ENCODE measurements at regions not wholly inside any gene's neighbourhood (a gene's known extent, or its start where the extent isn't known, plus 50 kb on each side); places are given as distances from the start of the nearest gene placed in this dataset.

- no peak for DNase-seq
Measured at GRCh38 chr10:78526347-78526746, 492.7 kb downstream of the RPS24 start.

- no peak for DNase-seq
Measured at GRCh38 chr10:78527296-78527695, 493.6 kb downstream of the RPS24 start.

GRCh38 chr10:78528749-78529204 lies 495.1 kb downstream of the RPS24 start:
- DNase-seq = no peak

GRCh38 chr10:78529262-78529661 lies 495.6 kb downstream of the RPS24 start:
- DNase-seq = no peak

- DNase-seq = no peak
Measured at GRCh38 chr10:78531088-78531487, 497.4 kb downstream of the RPS24 start.

- no peak for DNase-seq
Measured at GRCh38 chr10:78532480-78533042, 498.9 kb downstream of the RPS24 start.

GRCh38 chr10:78533098-78533497 lies 499.4 kb downstream of the RPS24 start:
- no peak for DNase-seq

GRCh38 chr10:78533776-78534175 lies 500.1 kb downstream of the RPS24 start:
- no peak for DNase-seq

GRCh38 chr10:78535716-78536218 lies 502.1 kb downstream of the RPS24 start:
- no peak for DNase-seq

GRCh38 chr10:78537018-78537417 lies 503.4 kb downstream of the RPS24 start:
- no peak for DNase-seq

- no peak for DNase-seq
Measured at GRCh38 chr10:78539247-78539766, 505.6 kb downstream of the RPS24 start.

- DNase-seq = no peak
Measured at GRCh38 chr10:78540355-78541076, 506.9 kb downstream of the RPS24 start.

- no peak for DNase-seq
Measured at GRCh38 chr10:78541481-78542140, 507.9 kb downstream of the RPS24 start.

- DNase-seq = no peak
Measured at GRCh38 chr10:78542141-78542489, 508.5 kb downstream of the RPS24 start.

GRCh38 chr10:78542521-78542920 lies 508.9 kb downstream of the RPS24 start:
- no peak for DNase-seq

GRCh38 chr10:78543031-78543748 lies 509.5 kb downstream of the RPS24 start:
- DNase-seq = no peak

GRCh38 chr10:78543749-78544362 lies 510.2 kb downstream of the RPS24 start:
- DNase-seq = no peak

GRCh38 chr10:78544423-78545090 lies 510.9 kb downstream of the RPS24 start:
- no peak for DNase-seq

- DNase-seq = no peak
Measured at GRCh38 chr10:78545756-78546155, 512.1 kb downstream of the RPS24 start.

GRCh38 chr10:78547397-78547796 lies 513.7 kb downstream of the RPS24 start:
- no peak for DNase-seq

GRCh38 chr10:78547905-78548304 lies 514.2 kb downstream of the RPS24 start:
- DNase-seq = no peak

- DNase-seq = no peak
Measured at GRCh38 chr10:78548369-78548768, 514.7 kb downstream of the RPS24 start.
